ENCODE measurements at regions not wholly inside any gene's neighbourhood (a gene's known extent, or its start where the extent isn't known, plus 50 kb on each side); places are given as distances from the start of the nearest gene placed in this dataset.

DNA sequence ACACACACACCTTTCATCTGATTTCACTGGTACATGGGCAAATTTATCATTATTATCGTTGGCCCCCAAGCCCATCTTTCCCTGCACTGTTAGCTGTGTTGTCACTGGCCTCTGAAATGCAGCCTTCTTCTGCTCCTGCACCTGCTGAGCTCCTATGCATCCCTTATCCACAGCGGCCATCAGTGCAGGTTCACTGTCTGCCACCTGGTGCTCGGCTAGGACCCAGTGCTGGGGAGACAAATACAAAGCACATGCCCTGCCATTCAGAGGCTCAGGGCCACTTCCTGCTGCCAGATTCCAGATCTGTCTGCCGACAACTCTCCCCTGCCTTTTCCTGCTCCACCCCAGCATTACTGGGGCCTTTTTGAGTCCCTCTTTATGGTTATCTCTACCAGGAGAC, 1205.4 kb downstream of the TBC1D22A start:
- Histone ChIP-seq H3K9me2 (replicated peaks; ENCODE audit: control insufficient read depth, low read length) (no peaks in the 10 kb centered on the region), H3K79me2 (ENCODE audit: control insufficient read depth, low read length) (no peaks in the 10 kb centered on the region), H3F3A (ENCODE audit: control insufficient read depth, insufficient read depth) (no peaks in the 10 kb centered on the region), H3K4me1 (ENCODE audit: control insufficient read depth, low read length) (no peaks in the 10 kb centered on the region), H3K36me3 (ENCODE audit: control insufficient read depth, low read length) (no peaks in the 10 kb centered on the region), H3K9me3 (ENCODE audit: control insufficient read depth, insufficient read depth, low read length) (no peaks in the 10 kb centered on the region), H3K4me2 (ENCODE audit: low read length) (no peak overlapping the region), H4K20me1 (ENCODE audit: control insufficient read depth, insufficient read depth, low read depth, low read length) (no peaks in the 10 kb centered on the region), H3K27me3 (ENCODE audit: control insufficient read depth, low read length) (no peaks in the 10 kb centered on the region), H3K27ac (ENCODE audit: low read depth, low read length) (no peak overlapping the region), H3K4me3 (ENCODE audit: low read length) (no peak overlapping the region)
- TF ChIP-seq, protein P1, sequence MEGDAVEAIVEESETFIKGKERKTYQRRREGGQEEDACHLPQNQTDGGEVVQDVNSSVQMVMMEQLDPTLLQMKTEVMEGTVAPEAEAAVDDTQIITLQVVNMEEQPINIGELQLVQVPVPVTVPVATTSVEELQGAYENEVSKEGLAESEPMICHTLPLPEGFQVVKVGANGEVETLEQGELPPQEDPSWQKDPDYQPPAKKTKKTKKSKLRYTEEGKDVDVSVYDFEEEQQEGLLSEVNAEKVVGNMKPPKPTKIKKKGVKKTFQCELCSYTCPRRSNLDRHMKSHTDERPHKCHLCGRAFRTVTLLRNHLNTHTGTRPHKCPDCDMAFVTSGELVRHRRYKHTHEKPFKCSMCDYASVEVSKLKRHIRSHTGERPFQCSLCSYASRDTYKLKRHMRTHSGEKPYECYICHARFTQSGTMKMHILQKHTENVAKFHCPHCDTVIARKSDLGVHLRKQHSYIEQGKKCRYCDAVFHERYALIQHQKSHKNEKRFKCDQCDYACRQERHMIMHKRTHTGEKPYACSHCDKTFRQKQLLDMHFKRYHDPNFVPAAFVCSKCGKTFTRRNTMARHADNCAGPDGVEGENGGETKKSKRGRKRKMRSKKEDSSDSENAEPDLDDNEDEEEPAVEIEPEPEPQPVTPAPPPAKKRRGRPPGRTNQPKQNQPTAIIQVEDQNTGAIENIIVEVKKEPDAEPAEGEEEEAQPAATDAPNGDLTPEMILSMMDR (IDR thresholded peaks at IDR 0.05; ENCODE audit: low read depth, low read length, poor library complexity, severe bottlenecking), result no peak
- no peak for TF ChIP-seq EZH2phosphoT487 (IDR thresholded peaks at IDR 0.05; ENCODE audit: borderline replicate concordance, low read length)

DNA sequence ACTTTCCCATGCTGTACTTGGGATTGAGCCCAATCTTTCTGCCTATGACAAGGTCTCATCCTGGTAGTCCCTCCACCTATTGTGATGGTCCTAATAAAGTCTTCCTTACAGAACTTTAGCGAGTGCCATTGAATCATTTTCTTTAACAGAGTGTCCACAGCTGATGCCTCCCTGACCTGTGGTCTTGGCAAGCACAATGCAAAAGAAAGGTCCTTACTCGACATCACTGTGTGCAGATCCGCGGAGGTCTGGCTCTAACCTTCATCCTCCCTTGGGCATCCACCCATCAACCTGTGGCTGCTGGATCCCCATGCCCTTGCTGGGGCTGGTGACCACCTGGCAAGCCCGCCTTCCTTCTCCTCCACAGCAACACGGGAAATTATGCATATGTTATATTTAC, 1203.9 kb downstream of the TBC1D22A start:
- Histone ChIP-seq H3K79me2 (ENCODE audit: control insufficient read depth, low read length) (no peaks in the 10 kb centered on the region), H3K9me2 (replicated peaks; ENCODE audit: control insufficient read depth, low read length) (no peaks in the 10 kb centered on the region), H3K27ac (ENCODE audit: low read depth, low read length) (no peak overlapping the region), H3K4me1 (ENCODE audit: control insufficient read depth, low read length) (no peaks in the 10 kb centered on the region), H3K4me3 (ENCODE audit: low read length) (no peak overlapping the region), H3K4me2 (ENCODE audit: low read length) (no peak overlapping the region), H3K36me3 (ENCODE audit: control insufficient read depth, low read length) (no peaks in the 10 kb centered on the region), H3K9me3 (ENCODE audit: control insufficient read depth, insufficient read depth, low read length) (no peaks in the 10 kb centered on the region), H4K20me1 (ENCODE audit: control insufficient read depth, insufficient read depth, low read depth, low read length) (no peaks in the 10 kb centered on the region), H3K27me3 (ENCODE audit: control insufficient read depth, low read length) (no peaks in the 10 kb centered on the region), H3F3A (ENCODE audit: control insufficient read depth, insufficient read depth) (no peaks in the 10 kb centered on the region)
- no peak for TF ChIP-seq EZH2phosphoT487 (IDR thresholded peaks at IDR 0.05; ENCODE audit: borderline replicate concordance, low read length)
- TF ChIP-seq, protein P1 (IDR thresholded peaks at IDR 0.05; ENCODE audit: low read depth, low read length, poor library complexity, severe bottlenecking), result no peak

DNA sequence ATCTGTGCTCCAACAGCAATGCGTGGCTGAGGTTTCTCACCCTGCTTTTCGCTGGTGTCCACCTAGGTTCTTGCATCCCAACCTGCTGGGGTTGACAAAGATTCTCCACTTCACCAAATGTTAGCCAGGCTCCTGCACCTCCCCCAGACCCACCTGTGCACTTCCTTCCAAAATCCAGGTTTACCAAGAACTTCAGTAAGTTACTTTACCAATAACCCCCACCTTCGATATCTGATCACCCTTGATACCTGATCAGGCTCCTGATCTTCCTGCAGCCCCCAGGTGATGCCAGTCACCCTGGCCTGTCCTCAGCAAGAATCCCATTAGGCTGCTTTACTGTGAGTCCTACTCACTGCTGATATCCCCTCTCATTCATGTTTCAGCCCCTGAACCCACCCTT, 1203.4 kb downstream of the TBC1D22A start:
- Histone ChIP-seq H3K27me3 (ENCODE audit: control insufficient read depth, low read length) (no peaks in the 10 kb centered on the region), H3F3A (ENCODE audit: control insufficient read depth, insufficient read depth) (no peaks in the 10 kb centered on the region), H3K9me3 (ENCODE audit: control insufficient read depth, insufficient read depth, low read length) (no peaks in the 10 kb centered on the region), H3K9me2 (replicated peaks; ENCODE audit: control insufficient read depth, low read length) (no peaks in the 10 kb centered on the region), H3K4me1 (ENCODE audit: control insufficient read depth, low read length) (no peaks in the 10 kb centered on the region), H3K27ac (ENCODE audit: low read depth, low read length) (no peak overlapping the region), H3K36me3 (ENCODE audit: control insufficient read depth, low read length) (no peaks in the 10 kb centered on the region), H3K4me2 (ENCODE audit: low read length) (no peak overlapping the region), H3K4me3 (ENCODE audit: low read length) (no peak overlapping the region), H3K79me2 (ENCODE audit: control insufficient read depth, low read length) (no peaks in the 10 kb centered on the region), H4K20me1 (ENCODE audit: control insufficient read depth, insufficient read depth, low read depth, low read length) (no peaks in the 10 kb centered on the region)
- TF ChIP-seq, protein P1 (IDR thresholded peaks at IDR 0.05; ENCODE audit: low read depth, low read length, poor library complexity, severe bottlenecking), result no peak
- no peak for TF ChIP-seq EZH2phosphoT487 (IDR thresholded peaks at IDR 0.05; ENCODE audit: borderline replicate concordance, low read length)

DNA sequence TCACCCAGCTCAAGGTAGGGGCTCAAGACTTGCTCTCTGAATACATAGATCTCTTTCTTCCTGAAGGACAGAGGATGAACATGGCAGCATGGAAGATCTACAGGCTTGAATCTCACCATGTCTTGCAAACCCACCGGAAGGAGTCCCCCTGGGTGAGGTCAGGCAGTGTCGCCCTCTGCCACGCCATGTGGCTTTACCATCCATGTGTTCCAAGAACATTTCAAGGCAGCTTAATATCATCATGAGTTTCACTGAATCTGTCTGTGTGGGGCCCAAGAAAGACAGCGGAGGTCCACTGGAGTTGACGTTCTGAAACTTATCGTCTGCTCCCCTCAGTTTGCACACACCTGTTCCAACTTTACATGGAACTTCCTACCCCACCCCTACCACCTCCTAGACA, 1202.6 kb downstream of the TBC1D22A start:
- Histone ChIP-seq H3K4me1 (ENCODE audit: control insufficient read depth, low read length) (no peaks in the 10 kb centered on the region), H3K4me3 (ENCODE audit: low read length) (no peak overlapping the region)

More for the DNA sequence above, 1202.6 kb downstream of the TBC1D22A start:
- Histone ChIP-seq H3K36me3 (ENCODE audit: control insufficient read depth, low read length) (no peaks in the 10 kb centered on the region), H3K27me3 (ENCODE audit: control insufficient read depth, low read length) (no peaks in the 10 kb centered on the region), H3F3A (ENCODE audit: control insufficient read depth, insufficient read depth) (no peaks in the 10 kb centered on the region), H3K27ac (ENCODE audit: low read depth, low read length) (no peak overlapping the region), H3K9me3 (ENCODE audit: control insufficient read depth, insufficient read depth, low read length) (no peaks in the 10 kb centered on the region), H3K79me2 (ENCODE audit: control insufficient read depth, low read length) (no peaks in the 10 kb centered on the region), H4K20me1 (ENCODE audit: control insufficient read depth, insufficient read depth, low read depth, low read length) (no peaks in the 10 kb centered on the region), H3K9me2 (replicated peaks; ENCODE audit: control insufficient read depth, low read length) (no peaks in the 10 kb centered on the region), H3K4me2 (ENCODE audit: low read length) (no peak overlapping the region)
- no peak for TF ChIP-seq EZH2phosphoT487 (IDR thresholded peaks at IDR 0.05; ENCODE audit: borderline replicate concordance, low read length)
- TF ChIP-seq, protein P1 (IDR thresholded peaks at IDR 0.05; ENCODE audit: low read depth, low read length, poor library complexity, severe bottlenecking), result no peak
